Thoracic aorta (tissue), 2 donors: ENCODE measurements at regions not wholly inside any gene's neighbourhood (a gene's known extent, or its start where the extent isn't known, plus 50 kb on each side); places are given as distances from the start of the nearest gene placed in this dataset.

Source experiments
- ATAC-seq: fragments of 150-250 bp; one replicate; pipeline ENCODE4 v1.8.0; 2017; ENCODE audit warnings: low read depth; ENCODE audit not compliant: insufficient number of reproducible peaks, low FRiP score
- DNase-seq: peaks from one replicate; pipeline ENCODE4 v3.0.0-alpha.2; 2020; ENCODE audit warnings: low spot score
- H3K27ac ChIP-seq, 2 donors: fragments of 200-600 bp; sonication (generic); 1 replicate in 1 of 2; 2 replicates in 1 of 2; pipeline ENCODE4 v1.5.1; 2016; ENCODE audit warnings: mild to moderate bottlenecking in 2 of 2, moderate library complexity in 2 of 2
- H3K27me3 ChIP-seq: fragments of 200-600 bp; sonication (generic); replicated peaks from 2 replicates; pipeline ENCODE4 v1.6.0; 2016; ENCODE audit warnings: mild to moderate bottlenecking; ENCODE audit not compliant: insufficient read depth
- H3K36me3 ChIP-seq: fragments of 200-600 bp; sonication (generic); one replicate; pipeline ENCODE4 v1.5.1; 2016
- H3K4me1 ChIP-seq, 2 donors: fragments of 200-600 bp; sonication (generic); 1 replicate in 1 of 2; 2 replicates in 1 of 2; pipeline versions ENCODE4 v1.5.1 to v1.6.0; 2016; ENCODE audit warnings: low read depth in 2 of 2, mild to moderate bottlenecking in 1 of 2; ENCODE audit not compliant: control insufficient read depth in 1 of 2
- H3K4me3 ChIP-seq: fragments of 200-600 bp; sonication (generic); 2 replicates; pipeline ENCODE4 v1.5.1; 2016; ENCODE audit warnings: mild to moderate bottlenecking
- H3K9me3 ChIP-seq: fragments of 200-600 bp; sonication (generic); 2 replicates; pipeline ENCODE4 v1.5.1; 2016
- TF ChIP-seq, protein P1 (sequence below): fragments of 200-600 bp; sonication (generic); IDR thresholded peaks from one replicate; pipeline ENCODE4 v1.5.1; 2019; ENCODE audit warnings: antibody characterized with exemption

DNA sequence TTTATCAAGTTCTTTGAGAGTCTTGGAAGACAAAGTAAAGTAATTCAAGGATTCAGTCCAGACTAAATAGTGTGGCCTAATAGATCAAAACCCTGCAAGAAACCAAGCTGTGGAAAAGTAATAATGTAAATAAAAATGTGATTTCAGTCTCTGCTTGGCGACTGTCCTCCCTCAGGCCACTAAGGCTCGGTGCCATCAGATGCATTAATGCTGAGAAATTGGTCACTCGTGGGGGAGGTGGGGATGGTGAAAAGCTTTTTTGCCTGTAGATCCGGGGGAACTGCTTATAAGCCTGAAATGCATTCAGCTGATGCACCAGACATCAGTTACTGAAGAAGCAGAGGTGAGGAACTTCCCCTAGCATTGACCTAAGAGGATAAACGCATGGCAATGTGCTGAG is 182.6 kb upstream of the TBX20 start:
- H3K27ac ChIP-seq = no peak overlapping the region
- H3K4me3 ChIP-seq = no peak overlapping the region
- TF ChIP-seq, protein P1, sequence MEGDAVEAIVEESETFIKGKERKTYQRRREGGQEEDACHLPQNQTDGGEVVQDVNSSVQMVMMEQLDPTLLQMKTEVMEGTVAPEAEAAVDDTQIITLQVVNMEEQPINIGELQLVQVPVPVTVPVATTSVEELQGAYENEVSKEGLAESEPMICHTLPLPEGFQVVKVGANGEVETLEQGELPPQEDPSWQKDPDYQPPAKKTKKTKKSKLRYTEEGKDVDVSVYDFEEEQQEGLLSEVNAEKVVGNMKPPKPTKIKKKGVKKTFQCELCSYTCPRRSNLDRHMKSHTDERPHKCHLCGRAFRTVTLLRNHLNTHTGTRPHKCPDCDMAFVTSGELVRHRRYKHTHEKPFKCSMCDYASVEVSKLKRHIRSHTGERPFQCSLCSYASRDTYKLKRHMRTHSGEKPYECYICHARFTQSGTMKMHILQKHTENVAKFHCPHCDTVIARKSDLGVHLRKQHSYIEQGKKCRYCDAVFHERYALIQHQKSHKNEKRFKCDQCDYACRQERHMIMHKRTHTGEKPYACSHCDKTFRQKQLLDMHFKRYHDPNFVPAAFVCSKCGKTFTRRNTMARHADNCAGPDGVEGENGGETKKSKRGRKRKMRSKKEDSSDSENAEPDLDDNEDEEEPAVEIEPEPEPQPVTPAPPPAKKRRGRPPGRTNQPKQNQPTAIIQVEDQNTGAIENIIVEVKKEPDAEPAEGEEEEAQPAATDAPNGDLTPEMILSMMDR = no peak
- H3K36me3 ChIP-seq = no peaks in the 10 kb centered on the region
- no peak for DNase-seq
- H3K27me3 ChIP-seq = no peaks in the 10 kb centered on the region
- no peak for ATAC-seq
- no peaks in the 10 kb centered on the region for H3K9me3 ChIP-seq
- H3K4me1 ChIP-seq = no peaks in the 10 kb centered on the region

DNA sequence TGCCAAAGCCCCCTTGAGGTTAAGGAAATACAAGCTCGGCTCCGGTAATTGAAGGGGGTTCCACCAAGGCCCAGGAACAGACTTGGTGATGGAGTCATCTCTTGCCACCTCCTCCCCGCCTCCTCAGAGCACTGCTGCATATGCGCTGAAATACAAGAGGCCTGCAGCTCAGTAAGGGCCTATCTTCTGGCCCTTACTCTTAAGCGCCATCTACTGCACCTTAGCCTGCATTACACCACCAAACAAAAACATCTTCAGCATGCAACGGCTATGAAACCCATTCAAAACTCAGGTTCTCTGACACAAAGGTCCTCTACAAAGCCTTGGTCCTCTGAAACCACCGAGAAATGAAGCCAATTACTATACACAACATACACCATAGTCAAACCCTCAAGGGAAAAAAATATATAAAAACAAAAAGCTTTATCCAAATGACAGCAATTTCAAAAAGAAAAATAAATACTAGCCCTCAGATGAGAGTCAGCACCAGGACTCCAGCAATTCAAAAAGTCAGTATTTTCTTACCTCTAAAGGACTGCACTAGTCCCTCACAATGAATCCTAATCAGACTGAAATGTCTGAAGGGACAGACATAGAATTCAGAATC is 176.8 kb upstream of the TBX20 start:
- DNase-seq (no peak), ATAC-seq (no peak)
- no peaks in the 10 kb centered on the region for H3K27me3 ChIP-seq
- TF ChIP-seq, protein P1 = no peak
- no peaks in the 10 kb centered on the region for H3K36me3 ChIP-seq
- no peak overlapping the region for H3K4me3 ChIP-seq
- H3K9me3 ChIP-seq = no peaks in the 10 kb centered on the region
- no peak overlapping the region for H3K27ac ChIP-seq
- H3K4me1 ChIP-seq = no peaks in the 10 kb centered on the region

DNA sequence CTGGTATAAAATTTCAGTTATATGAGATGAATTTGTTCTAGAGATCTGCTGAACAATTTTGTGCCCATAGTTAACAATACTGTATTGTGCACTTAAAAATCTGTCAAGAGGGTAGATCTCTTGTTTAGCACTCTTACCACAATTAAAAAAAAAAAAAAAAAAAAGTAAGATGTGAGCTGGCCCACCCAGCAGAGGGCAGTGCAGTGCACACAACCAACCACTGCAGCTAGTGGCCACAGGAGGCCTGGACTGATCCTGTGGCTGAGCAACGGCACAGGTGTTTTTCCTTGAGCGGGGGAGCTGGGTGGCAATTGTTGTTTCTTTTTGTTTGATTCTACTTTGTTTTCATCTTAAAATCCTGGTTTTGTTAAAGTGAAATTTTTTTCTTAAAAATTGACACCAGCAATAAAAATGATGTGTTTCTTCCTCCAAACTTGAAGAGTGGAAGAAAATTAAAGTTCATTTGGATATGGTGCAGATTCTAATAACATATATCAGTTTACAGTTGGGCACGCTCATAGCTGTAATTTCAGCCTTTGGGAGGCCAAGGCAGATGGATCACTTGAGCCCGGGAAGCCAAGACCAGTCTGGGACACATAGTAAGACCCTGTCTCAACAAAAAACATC is 171.1 kb upstream of the TBX20 start:
- no peak for ATAC-seq
- no peaks in the 10 kb centered on the region for H3K27me3 ChIP-seq
- H3K9me3 ChIP-seq = no peaks in the 10 kb centered on the region
- no peak overlapping the region for H3K27ac ChIP-seq
- H3K4me1 ChIP-seq = no peaks in the 10 kb centered on the region
- TF ChIP-seq, protein P1 = peak; percentile 44
- no peak for DNase-seq
- H3K36me3 ChIP-seq = no peaks in the 10 kb centered on the region
- H3K4me3 ChIP-seq = no peak overlapping the region

DNA sequence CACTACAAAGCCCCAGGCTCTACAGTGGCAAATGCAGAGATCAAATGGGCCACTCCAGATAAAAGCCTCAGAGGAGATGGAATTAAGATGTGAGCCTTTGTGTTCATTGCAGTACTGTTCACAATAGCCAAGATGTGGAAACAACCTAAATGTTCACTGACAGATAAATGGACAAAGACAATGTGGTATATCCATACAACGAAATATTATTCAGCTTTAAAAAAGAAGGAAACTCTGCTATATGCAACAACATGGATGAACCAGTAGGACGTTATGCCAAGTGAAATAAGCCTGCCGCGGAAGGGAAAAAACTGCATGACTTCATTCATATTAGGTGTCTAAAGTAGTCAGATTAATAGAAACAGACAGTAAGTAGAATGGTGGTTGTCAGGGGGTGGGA is 170.5 kb upstream of the TBX20 start:
- Histone ChIP-seq H3K27me3 (no peaks in the 10 kb centered on the region), H3K27ac (no peak overlapping the region), H3K9me3 (no peaks in the 10 kb centered on the region), H3K4me1 (no peaks in the 10 kb centered on the region), H3K4me3 (no peak overlapping the region), H3K36me3 (no peaks in the 10 kb centered on the region)
- TF ChIP-seq, protein P1 = no peak
- no peak for DNase-seq
- no peak for ATAC-seq

DNA sequence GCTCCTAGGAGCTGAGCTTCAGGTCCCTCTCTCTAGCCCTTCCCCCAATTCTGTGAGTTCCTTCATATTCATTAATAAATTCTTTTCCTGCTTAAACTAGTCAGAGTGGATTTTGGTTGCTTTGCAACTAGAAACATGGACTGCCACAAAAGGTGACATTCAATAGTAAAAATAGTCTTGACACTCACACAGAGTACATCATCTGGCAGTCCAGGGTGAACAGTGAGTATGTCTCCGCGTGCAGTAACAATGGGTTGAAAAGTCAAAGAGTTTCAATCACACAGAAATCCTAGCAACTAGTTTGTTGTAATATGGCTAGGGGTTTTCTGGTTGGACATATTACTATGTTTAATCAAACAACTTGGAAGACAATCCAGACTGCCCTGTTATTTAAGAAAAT is 168.8 kb upstream of the TBX20 start:
- no peak for DNase-seq
- H3K4me3 ChIP-seq = no peak overlapping the region
- TF ChIP-seq, protein P1 = no peak
- no peak for ATAC-seq
- H3K27me3 ChIP-seq = no peaks in the 10 kb centered on the region
- no peaks in the 10 kb centered on the region for H3K4me1 ChIP-seq
- H3K36me3 ChIP-seq = no peaks in the 10 kb centered on the region
- no peak overlapping the region for H3K27ac ChIP-seq
- no peaks in the 10 kb centered on the region for H3K9me3 ChIP-seq
